ENCODE measurements at regions not wholly inside any gene's neighbourhood (a gene's known extent, or its start where the extent isn't known, plus 50 kb on each side); places are given as distances from the start of the nearest gene placed in this dataset.

DNA sequence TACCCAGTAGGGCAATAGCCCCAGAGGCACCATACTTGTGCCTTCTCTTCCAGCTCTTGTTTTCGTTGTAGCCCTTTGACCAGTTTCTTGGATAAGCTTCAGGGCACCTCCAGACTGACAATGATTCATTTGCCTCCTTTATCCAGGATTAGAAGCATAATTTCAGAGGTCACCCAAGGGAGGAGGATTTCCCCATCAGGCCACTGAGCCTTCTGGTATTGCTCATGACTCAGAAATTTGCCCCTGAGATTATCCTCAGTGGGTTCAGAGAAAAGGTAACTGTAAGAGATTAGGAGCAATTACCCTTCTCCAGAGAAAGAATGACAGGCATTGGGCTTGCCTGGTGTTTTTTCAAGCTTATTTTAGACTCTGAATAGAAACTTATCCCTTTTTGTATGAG, 147.9 kb downstream of the MSX2 start:
- Mint-ChIP-seq H3K27ac (no peak overlapping the region), H3K36me3 (ENCODE audit: low read depth) (no peaks in the 10 kb centered on the region), H3K4me3 (no peak overlapping the region), H3K9me3 (no peaks in the 10 kb centered on the region), H3K4me1 (no peaks in the 10 kb centered on the region), H3K27me3 (peaks cover 29% of the 10 kb centered on the region)
- no peak for ATAC-seq (replicated peaks)

DNA sequence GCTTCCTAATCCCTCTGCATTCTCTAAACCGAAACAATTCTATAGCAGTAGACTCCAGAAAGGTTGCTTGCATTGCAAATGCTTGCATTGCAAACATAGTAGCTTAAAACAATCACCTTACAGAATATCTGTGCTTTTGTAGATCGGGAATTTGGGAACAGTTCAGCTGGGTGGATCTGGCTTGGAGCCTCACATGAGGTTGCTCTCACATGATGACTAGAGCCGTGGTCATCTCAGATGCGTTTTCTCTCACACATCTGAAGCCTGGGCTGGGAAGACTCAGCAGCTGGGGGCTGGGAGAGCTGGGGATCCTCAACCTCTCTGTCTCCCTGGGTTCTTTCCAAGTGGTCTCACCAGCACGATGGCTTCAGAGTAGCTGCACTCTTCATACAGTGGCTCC, 127.8 kb downstream of the MSX2 start:
- Mint-ChIP-seq H3K36me3 (ENCODE audit: low read depth) (no peaks in the 10 kb centered on the region), H3K9me3 (peaks cover 3% of the 10 kb centered on the region), H3K4me1 (no peaks in the 10 kb centered on the region), H3K4me3 (no peak overlapping the region), H3K27me3 (peaks cover 12% of the 10 kb centered on the region), H3K27ac (no peak overlapping the region)
- no peak for ATAC-seq (replicated peaks)

DNA sequence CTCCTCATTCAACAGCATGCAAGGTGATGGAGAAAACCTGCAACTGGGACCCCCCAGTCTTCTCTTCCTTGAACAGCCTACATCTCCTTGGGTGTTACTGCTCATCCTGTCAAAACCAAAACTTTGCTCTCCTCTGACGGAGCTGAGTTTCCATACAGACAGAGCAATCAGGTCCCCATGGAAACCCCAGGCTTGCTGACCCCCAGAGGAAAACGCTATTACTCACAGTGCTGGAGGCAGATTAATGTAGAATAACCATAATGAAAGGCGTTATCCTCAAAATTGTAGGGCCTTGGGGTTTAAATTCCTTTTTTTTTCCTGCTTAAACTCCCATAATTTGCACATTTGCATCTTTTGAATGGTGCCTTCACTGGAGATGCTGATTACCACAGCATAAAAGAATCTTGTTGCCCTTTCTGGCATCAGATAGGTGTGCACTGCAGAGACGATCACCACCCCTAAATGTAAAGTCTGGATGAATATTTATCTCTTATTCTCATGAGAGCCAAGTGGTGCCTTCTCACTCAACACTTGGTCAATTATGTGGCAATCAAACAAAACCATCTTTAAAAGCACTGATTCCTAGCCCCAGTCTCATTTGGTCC, 126.3 kb downstream of the MSX2 start:
- no peak overlapping the region for H3K27ac Mint-ChIP-seq
- H3K36me3 Mint-ChIP-seq (ENCODE audit: low read depth), result no peaks in the 10 kb centered on the region
- no peak for ATAC-seq (replicated peaks)

DNA sequence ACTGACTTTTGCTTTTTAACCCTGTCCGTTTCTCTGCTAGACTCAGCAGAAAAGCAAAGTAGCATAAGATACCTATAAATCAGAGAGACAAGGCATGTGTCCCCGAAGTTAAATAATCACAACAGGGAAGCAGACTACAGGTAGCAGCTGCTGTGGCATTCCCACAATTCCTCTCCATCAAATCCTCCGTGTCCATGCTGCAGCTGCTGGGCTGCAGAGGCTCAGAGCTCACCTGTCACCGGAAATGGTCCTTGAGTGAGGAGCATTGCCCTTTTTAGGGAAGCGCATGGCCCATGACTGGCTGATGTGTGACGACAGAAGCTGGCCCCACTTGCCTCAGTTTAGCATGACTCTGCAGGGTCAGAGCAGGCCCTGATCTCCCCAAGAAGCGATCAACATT, 125.0 kb downstream of the MSX2 start:
- no peaks in the 10 kb centered on the region for H3K4me1 Mint-ChIP-seq
- H3K27me3 Mint-ChIP-seq, result peaks cover 8% of the 10 kb centered on the region
- no peak for ATAC-seq (replicated peaks)
- peaks cover 3% of the 10 kb centered on the region for H3K9me3 Mint-ChIP-seq
- no peaks in the 10 kb centered on the region for H3K36me3 Mint-ChIP-seq (ENCODE audit: low read depth)
- no peak overlapping the region for H3K27ac Mint-ChIP-seq
- no peak overlapping the region for H3K4me3 Mint-ChIP-seq

More for the DNA sequence above, 126.3 kb downstream of the MSX2 start:
- Mint-ChIP-seq H3K4me3 (no peak overlapping the region), H3K27me3 (peaks cover 8% of the 10 kb centered on the region), H3K4me1 (no peaks in the 10 kb centered on the region), H3K9me3 (peaks cover 3% of the 10 kb centered on the region)

DNA sequence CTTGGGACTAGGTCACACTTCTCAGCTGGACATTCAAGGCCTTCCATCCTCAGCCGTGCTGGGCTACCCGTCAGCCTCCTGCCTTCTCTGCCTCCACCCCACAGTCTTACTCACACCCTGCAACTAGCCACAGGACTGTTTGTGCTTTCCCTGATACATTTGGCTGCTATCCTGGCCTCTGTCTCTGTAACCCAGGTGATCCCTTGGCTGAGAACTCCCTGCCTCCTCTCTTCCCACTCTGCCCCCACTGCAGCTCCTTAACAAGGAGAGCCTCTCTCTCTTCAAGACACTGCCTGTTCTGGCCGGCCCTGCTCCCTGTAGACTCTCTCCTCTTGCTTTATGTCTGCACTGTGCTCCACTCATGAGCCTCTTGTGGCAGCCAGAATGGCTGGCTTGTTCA, 120.6 kb downstream of the MSX2 start:
- no peak overlapping the region for H3K4me3 Mint-ChIP-seq
- H3K27ac Mint-ChIP-seq, result no peak overlapping the region
- H3K4me1 Mint-ChIP-seq, result no peaks in the 10 kb centered on the region
- peaks cover 9% of the 10 kb centered on the region for H3K27me3 Mint-ChIP-seq
- no peaks in the 10 kb centered on the region for H3K36me3 Mint-ChIP-seq (ENCODE audit: low read depth)
- H3K9me3 Mint-ChIP-seq, result no peaks in the 10 kb centered on the region
- ATAC-seq (replicated peaks), result no peak

DNA sequence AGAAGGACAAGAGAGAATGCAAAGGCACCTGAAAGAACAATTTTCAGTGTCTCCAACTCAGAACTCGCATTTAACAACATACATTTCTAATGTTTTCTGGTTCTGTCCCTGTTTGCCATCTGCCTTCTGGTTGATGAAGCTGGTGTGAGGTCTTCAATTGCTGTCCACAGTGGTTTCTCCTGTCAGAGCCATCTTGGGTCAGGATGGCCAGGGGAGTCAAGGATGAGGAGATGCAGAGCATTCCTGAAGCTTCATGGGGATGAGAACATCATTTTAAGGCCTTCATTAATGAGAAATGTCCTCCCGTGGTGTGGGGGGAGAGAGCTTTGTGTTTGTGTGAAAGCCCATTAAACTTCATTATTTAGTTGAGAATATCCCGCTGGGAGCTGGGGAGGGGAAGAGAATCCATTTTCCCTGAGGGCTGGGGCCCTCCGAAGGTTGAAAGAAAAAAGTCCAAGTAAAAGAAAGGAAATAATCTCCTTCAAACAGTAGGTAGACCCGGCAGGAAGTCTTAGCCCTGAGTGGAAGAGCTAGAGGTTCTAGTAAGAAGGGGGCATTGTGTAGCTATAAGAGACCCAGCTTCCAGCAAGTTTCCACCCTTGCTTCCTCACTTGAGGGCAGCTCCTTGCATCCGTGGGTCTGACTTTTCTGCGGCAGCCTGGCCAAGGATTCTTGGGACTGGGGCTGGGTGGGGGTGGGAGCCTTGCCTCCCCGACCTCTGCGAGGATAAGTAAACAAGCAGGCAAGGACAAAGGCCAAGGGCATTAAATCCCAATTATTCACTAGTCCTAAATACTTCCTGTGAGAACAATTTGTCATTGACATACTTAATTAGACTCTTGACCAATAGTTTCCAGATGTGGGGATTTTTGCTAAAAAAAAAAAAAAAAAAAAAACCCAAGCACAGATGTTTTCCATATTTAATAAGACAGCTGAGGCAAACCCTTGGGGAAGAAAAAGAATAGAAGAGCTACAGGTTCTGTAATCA, 119.2 kb downstream of the MSX2 start:
- Mint-ChIP-seq H3K9me3 (no peaks in the 10 kb centered on the region), H3K4me3 (no peak overlapping the region), H3K36me3 (ENCODE audit: low read depth) (no peaks in the 10 kb centered on the region), H3K27ac (no peak overlapping the region), H3K27me3 (peaks cover 8% of the 10 kb centered on the region), H3K4me1 (no peaks in the 10 kb centered on the region)
- no peak for ATAC-seq (replicated peaks)

DNA sequence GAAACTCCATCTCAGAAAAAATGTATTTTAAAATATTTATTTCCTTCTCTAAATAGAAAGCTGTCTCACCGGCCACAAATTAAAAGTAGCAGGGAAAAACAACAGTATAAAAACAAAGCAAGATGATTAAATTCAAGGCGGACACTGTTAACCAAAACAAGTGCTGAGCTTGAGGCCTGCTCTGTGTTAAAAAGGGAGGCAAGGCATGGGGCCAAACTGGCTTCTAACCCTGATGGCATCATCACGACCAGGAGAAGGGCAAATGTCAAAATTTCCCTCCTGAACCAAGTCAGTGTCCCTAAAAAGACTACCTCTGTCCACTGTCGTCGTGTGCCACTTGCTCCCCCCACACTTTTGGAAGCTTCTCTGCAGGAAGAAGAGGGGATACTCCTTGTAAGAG, 116.1 kb downstream of the MSX2 start:
- Mint-ChIP-seq H3K27ac (no peak overlapping the region), H3K27me3 (peaks cover 15% of the 10 kb centered on the region), H3K9me3 (no peaks in the 10 kb centered on the region), H3K4me1 (no peaks in the 10 kb centered on the region), H3K36me3 (ENCODE audit: low read depth) (no peaks in the 10 kb centered on the region), H3K4me3 (no peak overlapping the region)
- ATAC-seq (replicated peaks), result no peak

DNA sequence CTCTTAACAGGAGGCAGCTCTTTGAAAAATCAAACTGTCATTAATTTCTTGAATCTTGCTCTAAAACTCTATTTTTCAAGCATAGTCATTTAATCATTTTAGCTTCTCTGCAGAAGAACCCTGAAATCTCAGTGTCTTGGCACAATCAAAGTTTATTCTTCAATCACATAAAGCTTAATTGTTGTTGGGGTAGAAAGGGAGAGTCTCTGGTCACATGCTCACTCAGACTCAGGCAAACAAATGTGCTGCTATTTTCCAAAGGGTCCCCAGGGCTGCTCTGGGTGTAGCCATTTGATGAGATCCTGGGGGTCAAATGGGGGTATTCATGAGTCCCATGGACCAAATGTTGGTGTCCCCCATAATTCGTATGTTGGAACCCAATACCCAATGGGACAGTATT, 114.8 kb downstream of the MSX2 start:
- Mint-ChIP-seq H3K4me3 (no peak overlapping the region), H3K9me3 (no peaks in the 10 kb centered on the region), H3K36me3 (ENCODE audit: low read depth) (no peaks in the 10 kb centered on the region), H3K27ac (no peak overlapping the region), H3K27me3 (peaks cover 15% of the 10 kb centered on the region), H3K4me1 (no peaks in the 10 kb centered on the region)
- no peak for ATAC-seq (replicated peaks)

DNA sequence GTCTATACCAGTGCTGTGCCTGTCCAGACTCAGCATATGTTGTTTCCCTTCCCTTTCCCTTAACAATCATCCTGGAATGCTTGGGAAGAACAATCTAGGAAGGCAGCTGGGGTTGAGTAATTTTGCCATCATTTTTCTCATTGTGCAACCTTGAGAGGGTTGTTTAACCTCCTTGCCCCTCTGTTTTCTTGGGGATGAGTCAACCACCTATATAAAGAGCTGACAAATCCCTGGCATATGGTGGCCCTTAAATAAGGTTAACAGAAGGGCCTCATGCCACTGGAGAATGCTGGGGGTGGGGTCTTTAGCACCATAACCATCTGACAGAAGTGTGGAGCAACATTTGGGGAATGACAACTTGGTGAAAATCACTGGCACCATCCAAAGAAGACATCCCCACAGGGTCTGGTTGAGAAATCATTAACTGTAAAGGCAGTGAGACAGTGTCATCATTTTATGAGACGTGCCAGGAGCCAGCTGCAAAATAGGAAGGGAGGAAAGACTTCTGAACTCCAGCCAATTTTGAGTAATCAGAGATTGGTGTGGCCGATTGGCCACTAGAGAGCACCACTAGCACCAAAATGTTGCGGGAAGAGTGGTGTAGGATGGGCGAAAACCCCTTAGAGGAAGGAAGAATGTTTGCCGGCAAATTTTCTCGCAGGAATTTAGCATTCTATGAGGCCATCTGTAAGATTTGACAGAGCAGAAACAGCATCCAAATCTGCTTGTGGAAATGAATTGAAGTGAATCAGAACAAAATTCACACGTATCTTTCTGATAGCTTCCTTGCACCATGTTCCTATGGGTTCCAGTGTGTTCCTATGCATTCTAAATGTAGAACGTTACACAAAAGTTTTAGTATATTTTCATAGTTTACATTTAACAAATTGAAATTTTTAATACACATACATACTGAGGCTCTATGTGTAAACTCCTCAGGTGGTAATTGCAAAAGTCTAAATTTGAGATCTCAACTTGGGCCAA, 113.8 kb downstream of the MSX2 start:
- H3K27me3 Mint-ChIP-seq, result peaks cover 15% of the 10 kb centered on the region
- no peaks in the 10 kb centered on the region for H3K36me3 Mint-ChIP-seq (ENCODE audit: low read depth)
- H3K9me3 Mint-ChIP-seq, result no peaks in the 10 kb centered on the region
- no peak overlapping the region for H3K4me3 Mint-ChIP-seq
- ATAC-seq (replicated peaks), result no peak
- no peaks in the 10 kb centered on the region for H3K4me1 Mint-ChIP-seq
- H3K27ac Mint-ChIP-seq, result no peak overlapping the region

DNA sequence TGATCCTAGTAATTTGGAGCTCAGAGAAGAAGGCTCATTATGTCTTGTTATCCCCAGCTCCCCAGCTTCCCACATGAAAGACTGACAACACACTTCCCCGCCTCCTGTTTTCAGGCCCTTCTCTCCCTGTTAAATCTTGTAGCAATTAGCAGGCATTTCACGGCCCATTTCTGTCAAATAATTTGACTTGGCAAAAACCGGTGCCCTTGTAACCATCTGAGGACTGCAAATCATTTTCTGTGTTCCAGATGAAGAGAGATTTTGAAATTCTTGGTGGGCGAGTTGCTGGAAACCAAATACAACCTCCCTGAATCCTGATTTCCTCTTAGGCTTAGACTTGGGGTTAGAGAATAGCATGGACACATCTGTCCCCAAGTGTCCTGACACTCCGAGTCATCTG, 109.7 kb downstream of the MSX2 start:
- no peak for ATAC-seq (replicated peaks)
- Mint-ChIP-seq H3K4me3 (no peak overlapping the region), H3K27me3 (peaks cover 15% of the 10 kb centered on the region), H3K27ac (no peak overlapping the region), H3K9me3 (no peaks in the 10 kb centered on the region), H3K36me3 (ENCODE audit: low read depth) (no peaks in the 10 kb centered on the region), H3K4me1 (no peaks in the 10 kb centered on the region)

DNA sequence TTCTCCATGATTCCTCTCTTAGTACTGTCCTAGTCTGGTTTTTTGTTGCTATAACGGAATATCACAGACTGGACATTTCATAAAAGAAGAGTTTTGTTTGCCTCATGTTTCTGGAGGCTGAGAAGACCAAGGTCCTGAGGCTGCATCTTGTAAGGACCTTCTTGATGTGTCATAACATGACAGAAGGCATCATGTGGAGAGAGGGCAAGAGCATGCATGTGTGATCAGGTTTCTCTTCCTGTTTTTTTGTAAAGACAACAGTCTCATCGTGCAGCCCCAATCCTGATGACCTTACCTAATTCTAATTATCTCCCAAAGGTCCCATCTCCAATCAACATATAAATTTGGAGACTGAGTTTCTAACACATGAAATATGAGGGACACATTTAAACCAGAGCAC, 108.4 kb downstream of the MSX2 start:
- no peaks in the 10 kb centered on the region for H3K9me3 Mint-ChIP-seq
- H3K4me1 Mint-ChIP-seq, result no peaks in the 10 kb centered on the region
- H3K4me3 Mint-ChIP-seq, result no peak overlapping the region
- ATAC-seq (replicated peaks), result no peak
- no peaks in the 10 kb centered on the region for H3K36me3 Mint-ChIP-seq (ENCODE audit: low read depth)
- H3K27me3 Mint-ChIP-seq, result peaks cover 15% of the 10 kb centered on the region
- H3K27ac Mint-ChIP-seq, result no peak overlapping the region

DNA sequence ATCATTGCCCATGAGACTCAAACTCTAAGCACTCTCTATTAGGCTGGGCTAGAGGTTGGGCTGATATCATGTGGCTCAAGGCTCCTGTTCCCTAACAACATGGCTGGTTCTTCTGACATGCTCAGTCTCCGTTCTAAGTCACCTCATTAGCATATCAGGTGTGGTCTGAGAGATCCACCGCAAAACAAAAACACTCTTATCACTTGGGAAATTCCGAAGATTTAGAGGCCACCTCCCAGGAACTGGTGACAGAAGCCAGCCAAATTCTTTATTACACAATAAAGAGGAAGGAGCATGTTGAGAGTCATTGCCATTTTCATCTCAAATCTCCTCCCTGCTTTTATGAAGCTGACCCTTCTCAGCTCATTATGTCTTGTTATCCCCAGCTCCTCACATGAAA, 107.6 kb downstream of the MSX2 start:
- Mint-ChIP-seq H3K27ac (no peak overlapping the region), H3K9me3 (no peaks in the 10 kb centered on the region), H3K36me3 (ENCODE audit: low read depth) (no peaks in the 10 kb centered on the region), H3K4me1 (no peaks in the 10 kb centered on the region), H3K27me3 (peaks cover 10% of the 10 kb centered on the region), H3K4me3 (no peak overlapping the region)
- no peak for ATAC-seq (replicated peaks)

DNA sequence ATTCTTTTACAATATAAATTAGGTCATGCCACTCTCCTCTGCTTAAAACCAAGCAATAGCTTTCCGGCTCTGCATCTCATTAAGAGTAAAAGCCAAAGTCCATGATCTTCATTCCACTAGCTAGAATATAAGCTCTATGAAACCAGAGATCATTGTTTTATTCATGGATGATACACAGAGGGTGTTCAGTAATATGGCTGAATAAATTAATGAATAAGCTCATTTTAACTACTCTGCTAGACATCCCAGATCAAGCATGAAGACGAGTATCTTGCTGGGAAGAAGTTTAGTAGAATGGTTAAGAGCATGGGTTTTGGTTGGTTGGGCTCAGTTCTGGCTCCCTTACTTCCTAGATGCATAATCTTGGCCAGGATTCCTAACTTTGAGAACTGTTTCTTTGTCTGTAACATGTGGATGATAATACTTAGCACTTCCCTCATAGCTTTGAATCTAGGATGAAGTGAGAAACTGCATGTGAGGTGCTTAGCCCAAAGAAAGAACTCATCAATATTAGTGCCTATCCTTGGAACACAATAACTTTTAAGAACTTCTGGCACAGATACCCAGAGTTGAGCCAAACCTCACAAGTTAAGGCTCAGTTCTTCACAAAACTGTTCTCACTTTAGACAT, 106.8 kb downstream of the MSX2 start:
- H3K9me3 Mint-ChIP-seq, result no peaks in the 10 kb centered on the region
- no peak overlapping the region for H3K4me3 Mint-ChIP-seq
- no peak for ATAC-seq (replicated peaks)
- peaks cover 9% of the 10 kb centered on the region for H3K27me3 Mint-ChIP-seq
- H3K27ac Mint-ChIP-seq, result no peak overlapping the region
- no peaks in the 10 kb centered on the region for H3K36me3 Mint-ChIP-seq (ENCODE audit: low read depth)
- H3K4me1 Mint-ChIP-seq, result no peaks in the 10 kb centered on the region

DNA sequence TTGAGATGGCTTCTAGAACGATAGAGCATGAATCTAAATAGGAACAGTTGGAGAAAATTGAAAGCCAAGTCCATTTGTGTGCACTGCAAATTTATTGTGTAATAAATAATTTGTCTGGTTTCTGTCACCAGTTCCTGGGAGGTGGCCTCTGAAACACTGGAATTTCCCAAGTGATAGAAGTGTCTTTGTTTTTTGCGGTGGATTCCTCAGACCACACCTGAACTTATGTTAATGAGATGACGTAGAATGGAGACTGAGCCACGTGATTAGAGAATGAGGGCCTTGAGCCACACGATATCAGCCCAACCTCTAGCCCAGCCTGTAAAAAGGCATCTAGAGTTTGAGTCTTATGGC, 105.1 kb downstream of the MSX2 start:
- no peak overlapping the region for H3K27ac Mint-ChIP-seq
- ATAC-seq (replicated peaks), result no peak
- peaks cover 10% of the 10 kb centered on the region for H3K27me3 Mint-ChIP-seq
- H3K36me3 Mint-ChIP-seq (ENCODE audit: low read depth), result no peaks in the 10 kb centered on the region
- no peaks in the 10 kb centered on the region for H3K9me3 Mint-ChIP-seq
- H3K4me1 Mint-ChIP-seq, result no peaks in the 10 kb centered on the region
- no peak overlapping the region for H3K4me3 Mint-ChIP-seq
